Fibroblast of villous mesenchyme (primary cell): ENCODE measurements at regions not wholly inside any gene's neighbourhood (a gene's known extent, or its start where the extent isn't known, plus 50 kb on each side); places are given as distances from the start of the nearest gene placed in this dataset.

Source experiments
- DNase-seq: peaks from one replicate; pipeline ENCODE4 v3.0.0-alpha.2; 2010; ENCODE audit warnings: low read depth
- H3K4me3 ChIP-seq: 2 replicates; pipeline ENCODE4 v1.5.1; 2011; ENCODE audit warnings: low read depth, mild to moderate bottlenecking, low read length
- CTCF ChIP-seq: IDR thresholded peaks from 2 replicates; pipeline ENCODE4 v1.5.1; 2012; ENCODE audit warnings: low read depth, mild to moderate bottlenecking, low read length; ENCODE audit not compliant: insufficient read depth

- TF ChIP-seq CTCF = no peak
- no peak overlapping the region for H3K4me3 ChIP-seq
- no peak for DNase-seq
These were observed 246.9 kb upstream of the DACH1 start for GRCh38 chr13:72113931-72114330.

GRCh38 chr13:72113076-72113475 lies 246.1 kb upstream of the DACH1 start:
- no peak for TF ChIP-seq CTCF
- DNase-seq = no peak
- H3K4me3 ChIP-seq = no peak overlapping the region

GRCh38 chr13:72112216-72112615 lies 245.2 kb upstream of the DACH1 start:
- no peak for TF ChIP-seq CTCF
- H3K4me3 ChIP-seq = no peak overlapping the region
- DNase-seq = no peak

GRCh38 chr13:72109863-72110262 lies 242.9 kb upstream of the DACH1 start:
- no peak for TF ChIP-seq CTCF
- H3K4me3 ChIP-seq = no peak overlapping the region
- no peak for DNase-seq

- TF ChIP-seq CTCF = no peak
- no peak for DNase-seq
- no peak overlapping the region for H3K4me3 ChIP-seq
These were observed 237.7 kb upstream of the DACH1 start for GRCh38 chr13:72104656-72105180.

GRCh38 chr13:72101768-72102400 lies 234.9 kb upstream of the DACH1 start:
- DNase-seq = no peak
- no peak for TF ChIP-seq CTCF

GRCh38 chr13:72100339-72100738 lies 233.3 kb upstream of the DACH1 start:
- DNase-seq = no peak
- no peak for TF ChIP-seq CTCF
- no peak overlapping the region for H3K4me3 ChIP-seq

More at GRCh38 chr13:72101768-72102400, 234.9 kb upstream of the DACH1 start:
- no peak overlapping the region for H3K4me3 ChIP-seq
